Hepatocyte (in vitro differentiated cells): ENCODE measurements at regions not wholly inside any gene's neighbourhood (a gene's known extent, or its start where the extent isn't known, plus 50 kb on each side); places are given as distances from the start of the nearest gene placed in this dataset.

Experiments
- DNase-seq: peaks from one replicate; pipeline ENCODE4 v3.0.0-alpha.2; 2016; ENCODE audit warnings: low spot score
- H2AFZ ChIP-seq: fragments of 200-600 bp; sonication (generic); 2 replicates; pipeline ENCODE4 v1.6.0; 2016; ENCODE audit warnings: antibody characterized with exemption, mild to moderate bottlenecking
- H3K27ac ChIP-seq: fragments of 200-600 bp; sonication (generic); 2 replicates; pipeline ENCODE4 v1.5.1; 2016; ENCODE audit warnings: mild to moderate bottlenecking
- H3K27me3 ChIP-seq: fragments of 200-600 bp; sonication (generic); 2 replicates; pipeline ENCODE4 v1.6.1; 2016
- H3K36me3 ChIP-seq: fragments of 200-600 bp; sonication (generic); replicated peaks from 2 replicates; pipeline ENCODE4 v1.5.1; 2016; ENCODE audit warnings: low read depth; ENCODE audit not compliant: insufficient read depth
- H3K4me1 ChIP-seq: fragments of 200-600 bp; sonication (generic); 2 replicates; pipeline ENCODE4 v1.5.1; 2016; ENCODE audit warnings: mild to moderate bottlenecking, moderate library complexity; ENCODE audit not compliant: insufficient read depth
- H3K4me2 ChIP-seq: fragments of 200-600 bp; sonication (generic); 2 replicates; pipeline ENCODE4 v1.6.0; 2016
- H3K4me3 ChIP-seq: fragments of 200-600 bp; sonication (generic); 2 replicates; pipeline ENCODE4 v1.5.1; 2016; ENCODE audit warnings: mild to moderate bottlenecking
- H3K79me2 ChIP-seq: fragments of 200-600 bp; sonication (generic); 2 replicates; pipeline ENCODE4 v1.6.0; 2017; ENCODE audit warnings: mild to moderate bottlenecking
- H3K9me2 ChIP-seq: fragments of 200-600 bp; sonication (generic); replicated peaks from 2 replicates; pipeline ENCODE4 v1.6.0; 2017; ENCODE audit warnings: mild to moderate bottlenecking; ENCODE audit not compliant: insufficient read depth
- H3K9me3 ChIP-seq: fragments of 200-600 bp; sonication (generic); 2 replicates; pipeline ENCODE4 v1.5.1; 2016; ENCODE audit warnings: low read depth, mild to moderate bottlenecking
- H4K20me1 ChIP-seq: fragments of 200-600 bp; sonication (generic); 2 replicates; pipeline ENCODE4 v1.6.0; 2016; ENCODE audit warnings: mild to moderate bottlenecking; ENCODE audit not compliant: insufficient read depth, poor library complexity, severe bottlenecking
- CTCF ChIP-seq: fragments of 200-600 bp; sonication (generic); IDR thresholded peaks from 2 replicates; pipeline ENCODE4 v1.5.1; 2016; ENCODE audit warnings: antibody characterized with exemption, mild to moderate bottlenecking; ENCODE audit not compliant: poor library complexity
- EZH2 ChIP-seq: fragments of 200-600 bp; sonication (generic); IDR thresholded peaks from 2 replicates; pipeline ENCODE4 v1.6.1; 2016; ENCODE audit warnings: antibody characterized with exemption, mild to moderate bottlenecking, borderline replicate concordance
- EZH2phosphoT487 ChIP-seq: fragments of 200-600 bp; sonication (generic); IDR thresholded peaks from one replicate; pipeline ENCODE4 v1.6.1; 2018; ENCODE audit warnings: antibody characterized with exemption, mild to moderate bottlenecking, low read depth, moderate library complexity; ENCODE audit not compliant: unreplicated experiment, severe bottlenecking
- WGBS: methylation state at CpG from one replicate; pipeline ENCODE4 v1.1.6; 2016; ENCODE audit warnings: low lambda C conversion rate; ENCODE audit errors: missing lambda C conversion rate; 5-methylcytosine and 5-hydroxymethylcytosine counted together

- no peak overlapping the region for H3K4me2 ChIP-seq
Measured at GRCh38 chr13:92976657-92977056, 249.9 kb upstream of the GPC6 start.

GRCh38 chr13:92984151-92984550, 242.5 kb upstream of the GPC6 start:
- DNase-seq = no peak
- H3K9me3 ChIP-seq = no peaks in the 10 kb centered on the region
- TF ChIP-seq EZH2 (no peak), CTCF (no peak), EZH2phosphoT487 (no peak)
- H3K9me2 ChIP-seq = no peaks in the 10 kb centered on the region
- H3K27me3 ChIP-seq = no peaks in the 10 kb centered on the region
- H3K4me1 ChIP-seq = no peaks in the 10 kb centered on the region
- no peak overlapping the region for H3K27ac ChIP-seq
- H3K4me3 ChIP-seq = no peak overlapping the region
- H3K4me2 ChIP-seq = no peak overlapping the region
- WGBS = 81% methylated on average over 2 of the region's 2 CpGs
- no peaks in the 10 kb centered on the region for H3K79me2 ChIP-seq
- H4K20me1 ChIP-seq = no peaks in the 10 kb centered on the region
- no peak overlapping the region for H2AFZ ChIP-seq
- H3K36me3 ChIP-seq = no peaks in the 10 kb centered on the region

More at GRCh38 chr13:92976657-92977056, 249.9 kb upstream of the GPC6 start:
- no peak for DNase-seq
- H3K27me3 ChIP-seq = no peaks in the 10 kb centered on the region
- no peak overlapping the region for H3K4me3 ChIP-seq
- H3K9me3 ChIP-seq = no peaks in the 10 kb centered on the region
- H2AFZ ChIP-seq = no peak overlapping the region
- no peaks in the 10 kb centered on the region for H3K79me2 ChIP-seq
- no peaks in the 10 kb centered on the region for H4K20me1 ChIP-seq
- H3K9me2 ChIP-seq = no peaks in the 10 kb centered on the region
- no peaks in the 10 kb centered on the region for H3K36me3 ChIP-seq
- no peak for TF ChIP-seq EZH2phosphoT487
- no peak for TF ChIP-seq EZH2
- no peak for TF ChIP-seq CTCF
- H3K27ac ChIP-seq = no peak overlapping the region
- H3K4me1 ChIP-seq = no peaks in the 10 kb centered on the region

GRCh38 chr13:92989301-92989700, 237.3 kb upstream of the GPC6 start:
- H3K27ac ChIP-seq = no peak overlapping the region
- WGBS = 59% methylated on average over 2 of the region's 2 CpGs
- H3K4me2 ChIP-seq = no peak overlapping the region
- no peaks in the 10 kb centered on the region for H4K20me1 ChIP-seq
- no peaks in the 10 kb centered on the region for H3K79me2 ChIP-seq
- H2AFZ ChIP-seq = no peak overlapping the region
- DNase-seq = no peak
- H3K4me3 ChIP-seq = no peak overlapping the region
- no peaks in the 10 kb centered on the region for H3K36me3 ChIP-seq
- H3K9me2 ChIP-seq = no peaks in the 10 kb centered on the region
- no peaks in the 10 kb centered on the region for H3K4me1 ChIP-seq
- TF ChIP-seq EZH2phosphoT487 (no peak), EZH2 (no peak), CTCF (no peak)
- H3K9me3 ChIP-seq = no peaks in the 10 kb centered on the region
- H3K27me3 ChIP-seq = no peaks in the 10 kb centered on the region

GRCh38 chr13:92991692-92992091, 234.9 kb upstream of the GPC6 start:
- no peak overlapping the region for H2AFZ ChIP-seq
- H3K4me3 ChIP-seq = no peak overlapping the region
- TF ChIP-seq CTCF (no peak), EZH2phosphoT487 (no peak), EZH2 (no peak)
- H3K4me2 ChIP-seq = no peak overlapping the region
- no peaks in the 10 kb centered on the region for H3K79me2 ChIP-seq
- no peaks in the 10 kb centered on the region for H3K36me3 ChIP-seq
- no peaks in the 10 kb centered on the region for H3K9me3 ChIP-seq
- no peaks in the 10 kb centered on the region for H3K9me2 ChIP-seq
- DNase-seq = no peak
- H3K27ac ChIP-seq = no peak overlapping the region
- no peaks in the 10 kb centered on the region for H3K4me1 ChIP-seq
- no peaks in the 10 kb centered on the region for H3K27me3 ChIP-seq
- H4K20me1 ChIP-seq = no peaks in the 10 kb centered on the region
